OCI-LY7 (cell line): ENCODE measurements at regions not wholly inside any gene's neighbourhood (a gene's known extent, or its start where the extent isn't known, plus 50 kb on each side); places are given as distances from the start of the nearest gene placed in this dataset.

Experiments
- EZH2phosphoT487 ChIP-seq: fragments of 200-600 bp; sonication (generic); IDR thresholded peaks from 2 replicates; pipeline ENCODE4 v1.6.1; 2018; ENCODE audit warnings: low read depth, borderline replicate concordance, mild to moderate bottlenecking, mixed run types, antibody characterized with exemption, low read length, moderate library complexity, mixed read lengths
- TF ChIP-seq, protein P1 (sequence below): fragments of 200-600 bp; sonication (generic); conservative IDR thresholded peaks from 2 replicates; pipeline ENCODE4 v1.5.1; 2014; ENCODE audit warnings: mild to moderate bottlenecking, antibody characterized with exemption, low read length, moderate library complexity, mixed read lengths

- TF ChIP-seq, protein P1, sequence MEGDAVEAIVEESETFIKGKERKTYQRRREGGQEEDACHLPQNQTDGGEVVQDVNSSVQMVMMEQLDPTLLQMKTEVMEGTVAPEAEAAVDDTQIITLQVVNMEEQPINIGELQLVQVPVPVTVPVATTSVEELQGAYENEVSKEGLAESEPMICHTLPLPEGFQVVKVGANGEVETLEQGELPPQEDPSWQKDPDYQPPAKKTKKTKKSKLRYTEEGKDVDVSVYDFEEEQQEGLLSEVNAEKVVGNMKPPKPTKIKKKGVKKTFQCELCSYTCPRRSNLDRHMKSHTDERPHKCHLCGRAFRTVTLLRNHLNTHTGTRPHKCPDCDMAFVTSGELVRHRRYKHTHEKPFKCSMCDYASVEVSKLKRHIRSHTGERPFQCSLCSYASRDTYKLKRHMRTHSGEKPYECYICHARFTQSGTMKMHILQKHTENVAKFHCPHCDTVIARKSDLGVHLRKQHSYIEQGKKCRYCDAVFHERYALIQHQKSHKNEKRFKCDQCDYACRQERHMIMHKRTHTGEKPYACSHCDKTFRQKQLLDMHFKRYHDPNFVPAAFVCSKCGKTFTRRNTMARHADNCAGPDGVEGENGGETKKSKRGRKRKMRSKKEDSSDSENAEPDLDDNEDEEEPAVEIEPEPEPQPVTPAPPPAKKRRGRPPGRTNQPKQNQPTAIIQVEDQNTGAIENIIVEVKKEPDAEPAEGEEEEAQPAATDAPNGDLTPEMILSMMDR: no peak
- no peak for TF ChIP-seq EZH2phosphoT487
These were observed 1050.6 kb downstream of the GRM8 start for GRCh38 chr7:126202177-126202576.
